Neural cell (in vitro differentiated cells): ENCODE measurements at regions not wholly inside any gene's neighbourhood (a gene's known extent, or its start where the extent isn't known, plus 50 kb on each side); places are given as distances from the start of the nearest gene placed in this dataset.

Source experiments
- H2AFZ ChIP-seq: fragments of 200-600, 300-800 bp; sonication (generic), shearing (Covaris generic); 2 replicates; pipeline ENCODE4 v1.6.0; 2014; ENCODE audit warnings: low read depth, mild to moderate bottlenecking, antibody characterized with exemption, low read length, moderate library complexity
- H3F3A ChIP-seq: fragments of 200-600 bp; shearing (Covaris generic); 2 replicates; pipeline ENCODE4 v1.6.1; 2016; ENCODE audit warnings: mild to moderate bottlenecking, moderate library complexity, mixed read lengths, antibody characterized with exemption, low read length; ENCODE audit not compliant: insufficient read depth, poor library complexity, severe bottlenecking
- H3K27ac ChIP-seq: fragments of 200-600, 300-800 bp; sonication (generic), shearing (Covaris generic); 2 replicates; pipeline ENCODE4 v1.5.1; 2014; ENCODE audit warnings: mild to moderate bottlenecking, low read length, moderate library complexity
- H3K27me3 ChIP-seq: fragments of 300-800, 200-600 bp; sonication (generic), shearing (Covaris generic); 2 replicates; pipeline ENCODE4 v1.6.0; 2014; ENCODE audit warnings: mild to moderate bottlenecking, low read depth, low read length, moderate library complexity; ENCODE audit not compliant: insufficient read depth
- H3K36me3 ChIP-seq: fragments of 300-800, 200-600 bp; sonication (generic), shearing (Covaris generic); 2 replicates; pipeline ENCODE4 v1.5.1; 2014; ENCODE audit warnings: mild to moderate bottlenecking, antibody characterized with exemption, low read length, moderate library complexity; ENCODE audit not compliant: insufficient read depth
- H3K4me2 ChIP-seq: fragments of 300-800, 200-600 bp; sonication (generic), shearing (Covaris generic); 2 replicates; pipeline ENCODE4 v1.6.0; 2014; ENCODE audit warnings: mild to moderate bottlenecking, low read length
- H3K4me3 ChIP-seq: fragments of 300-800, 200-600 bp; sonication (generic), shearing (Covaris generic); 2 replicates; pipeline ENCODE4 v1.5.1; 2014; ENCODE audit warnings: mild to moderate bottlenecking, low read length, moderate library complexity
- H3K79me2 ChIP-seq: fragments of 200-600 bp; shearing (Covaris generic); replicated peaks from 2 replicates; pipeline ENCODE4 v1.6.0; 2014; ENCODE audit warnings: mild to moderate bottlenecking, low read length, moderate library complexity; ENCODE audit not compliant: insufficient read depth
- H3K9ac ChIP-seq: fragments of 300-800, 200-600 bp; sonication (generic), shearing (Covaris generic); 2 replicates; pipeline ENCODE4 v1.6.1; 2016; ENCODE audit warnings: mild to moderate bottlenecking, low read length, mixed read lengths
- H3K9me2 ChIP-seq: fragments of 200-600 bp; shearing (Covaris generic); 2 replicates; pipeline ENCODE4 v1.6.1; 2016; ENCODE audit warnings: mild to moderate bottlenecking, low read length, mixed read lengths; ENCODE audit not compliant: insufficient read depth
- H3K9me3 ChIP-seq: fragments of 200-600, 300-800 bp; sonication (generic), shearing (Covaris generic); 2 replicates; pipeline ENCODE4 v1.6.1; 2016; ENCODE audit warnings: mild to moderate bottlenecking, mixed run types, low read length, moderate library complexity, mixed read lengths
- H4K20me1 ChIP-seq: fragments of 200-600 bp; shearing (Covaris generic); 2 replicates; pipeline ENCODE4 v1.6.1; 2016; ENCODE audit warnings: mild to moderate bottlenecking, mixed run types; ENCODE audit not compliant: insufficient read depth
- CTCF ChIP-seq: fragments of 450-650 bp; IDR thresholded peaks from 2 replicates; pipeline ENCODE4 v1.5.1; 2014; ENCODE audit warnings: antibody characterized with exemption, mild to moderate bottlenecking, moderate library complexity; ENCODE audit not compliant: poor library complexity, severe bottlenecking
- EP300 ChIP-seq: fragments of 450-650 bp; conservative IDR thresholded peaks from 2 replicates; pipeline ENCODE4 v1.6.1; 2014; ENCODE audit warnings: antibody characterized with exemption, mild to moderate bottlenecking, moderate library complexity; ENCODE audit not compliant: poor library complexity, severe bottlenecking
- EZH2 ChIP-seq: fragments of 200-600, 300-800 bp; shearing (Covaris generic), sonication (generic); IDR thresholded peaks from 2 replicates; pipeline ENCODE4 v1.6.1; 2014; ENCODE audit warnings: antibody characterized with exemption, low read length, borderline replicate concordance, mild to moderate bottlenecking; ENCODE audit not compliant: insufficient read depth, poor library complexity, severe bottlenecking
- MXI1 ChIP-seq: fragments of 450-650 bp; conservative IDR thresholded peaks from 2 replicates; pipeline ENCODE4 v1.6.1; 2014; ENCODE audit warnings: antibody characterized with exemption, mild to moderate bottlenecking; ENCODE audit not compliant: poor library complexity, severe bottlenecking
- POLR2AphosphoS5 ChIP-seq: IDR thresholded peaks from 2 replicates; pipeline ENCODE4 v1.6.1; 2012
- RAD21 ChIP-seq: fragments of 450-650 bp; conservative IDR thresholded peaks from 2 replicates; pipeline ENCODE4 v1.6.1; 2014; ENCODE audit warnings: antibody characterized with exemption, mild to moderate bottlenecking, moderate library complexity
- REST ChIP-seq: IDR thresholded peaks from 2 replicates; pipeline ENCODE4 v1.6.1; 2012; ENCODE audit warnings: borderline replicate concordance
- SMC3 ChIP-seq: fragments of 450-650 bp; conservative IDR thresholded peaks from 2 replicates; pipeline ENCODE4 v1.6.1; 2014; ENCODE audit warnings: antibody characterized with exemption, mild to moderate bottlenecking, moderate library complexity; ENCODE audit not compliant: poor library complexity
- TAF1 ChIP-seq: IDR thresholded peaks from 2 replicates; pipeline ENCODE4 v1.6.1; 2012; ENCODE audit warnings: low read depth

- H3K27me3 ChIP-seq, result no peaks in the 10 kb centered on the region
- TF ChIP-seq CTCF (no peak), EP300 (no peak), SMC3 (no peak), TAF1 (no peak), POLR2AphosphoS5 (no peak), MXI1 (no peak), REST (no peak), EZH2 (no peak), RAD21 (no peak)
- H3K9me3 ChIP-seq, result no peaks in the 10 kb centered on the region
- H3K4me2 ChIP-seq, result no peak overlapping the region
- no peak overlapping the region for H2AFZ ChIP-seq
- H3K9ac ChIP-seq, result no peak overlapping the region
- no peaks in the 10 kb centered on the region for H3K36me3 ChIP-seq
- no peak overlapping the region for H3K4me3 ChIP-seq
- H3F3A ChIP-seq, result no peaks in the 10 kb centered on the region
- no peak overlapping the region for H3K27ac ChIP-seq
- H3K79me2 ChIP-seq, result no peaks in the 10 kb centered on the region
- H3K9me2 ChIP-seq, result no peaks in the 10 kb centered on the region
- no peaks in the 10 kb centered on the region for H4K20me1 ChIP-seq
Measured at GRCh38 chr9:3023449-3023848, 179.6 kb upstream of the PUM3 start.

- Histone ChIP-seq H2AFZ (no peak overlapping the region), H3F3A (no peaks in the 10 kb centered on the region), H4K20me1 (no peaks in the 10 kb centered on the region), H3K36me3 (no peaks in the 10 kb centered on the region), H3K4me3 (no peak overlapping the region), H3K9me2 (no peaks in the 10 kb centered on the region), H3K9me3 (no peaks in the 10 kb centered on the region), H3K4me2 (no peak overlapping the region), H3K27me3 (no peaks in the 10 kb centered on the region), H3K9ac (no peak overlapping the region), H3K27ac (no peak overlapping the region), H3K79me2 (no peaks in the 10 kb centered on the region)
- TF ChIP-seq CTCF, result no peak
- no peak for TF ChIP-seq EZH2
- TF ChIP-seq REST, result no peak
- no peak for TF ChIP-seq SMC3
Measured at GRCh38 chr9:3018691-3019230, 174.9 kb upstream of the PUM3 start.
